Vagina (tissue), 2 donors: ENCODE measurements at regions not wholly inside any gene's neighbourhood (a gene's known extent, or its start where the extent isn't known, plus 50 kb on each side); places are given as distances from the start of the nearest gene placed in this dataset.

Experiments used
- POLR2A ChIP-seq, 2 donors: fragments of 450-650 bp; IDR thresholded peaks; one replicate each; pipeline ENCODE4 v1.6.1; 2017; ENCODE audit warnings: antibody characterized with exemption in 2 of 2, mild to moderate bottlenecking in 2 of 2, moderate library complexity in 2 of 2
- POLR2AphosphoS5 ChIP-seq, 2 donors: sonication (generic); formaldehyde crosslinking; IDR thresholded peaks; one replicate each; pipeline ENCODE4 v1.9.0; 2017; ENCODE audit warnings: antibody characterized with exemption in 2 of 2, mild to moderate bottlenecking in 2 of 2, low read depth in 1 of 2; ENCODE audit not compliant: insufficient read depth in 1 of 2
- TF ChIP-seq, protein P1 (sequence below), 3 experiments: fragments of 450-650 bp in 2 of 3; fragments of 200-600 bp in 1 of 3; sonication (generic) in 1 of 3; IDR thresholded peaks; one replicate each; pipeline ENCODE4 v1.5.1; 2017 to 2019; ENCODE audit warnings: antibody characterized with exemption in 3 of 3, mild to moderate bottlenecking in 2 of 3, moderate library complexity in 2 of 3

DNA sequence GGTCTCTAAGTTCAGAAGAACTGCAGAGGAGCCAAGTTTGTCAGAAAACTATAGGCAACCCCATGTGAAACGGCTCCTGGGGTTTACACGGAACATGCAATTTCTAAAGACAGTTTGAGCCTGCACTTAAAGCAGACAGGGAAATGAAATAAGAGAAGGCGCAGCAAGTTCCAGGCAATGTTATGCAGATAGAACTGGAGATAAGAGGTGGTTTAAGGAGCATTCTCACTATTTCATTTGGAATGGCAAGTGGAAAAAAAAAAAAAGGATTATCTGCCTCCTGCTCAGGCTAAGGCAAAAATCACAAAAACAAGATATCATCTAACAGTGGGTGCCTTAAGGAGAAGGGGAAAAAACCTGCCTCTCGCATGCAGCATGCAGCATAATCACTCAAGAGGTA, 2252.4 kb downstream of the MAT2B start:
- TF ChIP-seq POLR2AphosphoS5 (IDR thresholded peaks at IDR 0.05; ENCODE audit: insufficient read depth in 1 of 2, low read depth in 1 of 2), result no peak
- TF ChIP-seq, protein P1, sequence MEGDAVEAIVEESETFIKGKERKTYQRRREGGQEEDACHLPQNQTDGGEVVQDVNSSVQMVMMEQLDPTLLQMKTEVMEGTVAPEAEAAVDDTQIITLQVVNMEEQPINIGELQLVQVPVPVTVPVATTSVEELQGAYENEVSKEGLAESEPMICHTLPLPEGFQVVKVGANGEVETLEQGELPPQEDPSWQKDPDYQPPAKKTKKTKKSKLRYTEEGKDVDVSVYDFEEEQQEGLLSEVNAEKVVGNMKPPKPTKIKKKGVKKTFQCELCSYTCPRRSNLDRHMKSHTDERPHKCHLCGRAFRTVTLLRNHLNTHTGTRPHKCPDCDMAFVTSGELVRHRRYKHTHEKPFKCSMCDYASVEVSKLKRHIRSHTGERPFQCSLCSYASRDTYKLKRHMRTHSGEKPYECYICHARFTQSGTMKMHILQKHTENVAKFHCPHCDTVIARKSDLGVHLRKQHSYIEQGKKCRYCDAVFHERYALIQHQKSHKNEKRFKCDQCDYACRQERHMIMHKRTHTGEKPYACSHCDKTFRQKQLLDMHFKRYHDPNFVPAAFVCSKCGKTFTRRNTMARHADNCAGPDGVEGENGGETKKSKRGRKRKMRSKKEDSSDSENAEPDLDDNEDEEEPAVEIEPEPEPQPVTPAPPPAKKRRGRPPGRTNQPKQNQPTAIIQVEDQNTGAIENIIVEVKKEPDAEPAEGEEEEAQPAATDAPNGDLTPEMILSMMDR (IDR thresholded peaks at IDR 0.05), result no peak
- TF ChIP-seq POLR2A (IDR thresholded peaks at IDR 0.05), result no peak
